ENCODE measurements at regions not wholly inside any gene's neighbourhood (a gene's known extent, or its start where the extent isn't known, plus 50 kb on each side); places are given as distances from the start of the nearest gene placed in this dataset.

- Histone ChIP-seq H3K4me3 (no peak overlapping the region), H3K36me3 (no peaks in the 10 kb centered on the region), H3K4me1 (no peaks in the 10 kb centered on the region), H3K9me3 (no peaks in the 10 kb centered on the region), H3K27ac (no peak overlapping the region), H3K27me3 (no peaks in the 10 kb centered on the region)
- DNase-seq = no peak
- no peak for TF ChIP-seq POLR2A (IDR thresholded peaks at IDR 0.05)
- TF ChIP-seq, protein P1, sequence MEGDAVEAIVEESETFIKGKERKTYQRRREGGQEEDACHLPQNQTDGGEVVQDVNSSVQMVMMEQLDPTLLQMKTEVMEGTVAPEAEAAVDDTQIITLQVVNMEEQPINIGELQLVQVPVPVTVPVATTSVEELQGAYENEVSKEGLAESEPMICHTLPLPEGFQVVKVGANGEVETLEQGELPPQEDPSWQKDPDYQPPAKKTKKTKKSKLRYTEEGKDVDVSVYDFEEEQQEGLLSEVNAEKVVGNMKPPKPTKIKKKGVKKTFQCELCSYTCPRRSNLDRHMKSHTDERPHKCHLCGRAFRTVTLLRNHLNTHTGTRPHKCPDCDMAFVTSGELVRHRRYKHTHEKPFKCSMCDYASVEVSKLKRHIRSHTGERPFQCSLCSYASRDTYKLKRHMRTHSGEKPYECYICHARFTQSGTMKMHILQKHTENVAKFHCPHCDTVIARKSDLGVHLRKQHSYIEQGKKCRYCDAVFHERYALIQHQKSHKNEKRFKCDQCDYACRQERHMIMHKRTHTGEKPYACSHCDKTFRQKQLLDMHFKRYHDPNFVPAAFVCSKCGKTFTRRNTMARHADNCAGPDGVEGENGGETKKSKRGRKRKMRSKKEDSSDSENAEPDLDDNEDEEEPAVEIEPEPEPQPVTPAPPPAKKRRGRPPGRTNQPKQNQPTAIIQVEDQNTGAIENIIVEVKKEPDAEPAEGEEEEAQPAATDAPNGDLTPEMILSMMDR (IDR thresholded peaks at IDR 0.05) = no peak
- intact Hi-C loops (cut with DNase I; ENCODE audit: low total_unique reads) = no loop called here
Measured at GRCh38 chr10:33930079-33930478, 595.6 kb upstream of the NRP1 start.

DNA sequence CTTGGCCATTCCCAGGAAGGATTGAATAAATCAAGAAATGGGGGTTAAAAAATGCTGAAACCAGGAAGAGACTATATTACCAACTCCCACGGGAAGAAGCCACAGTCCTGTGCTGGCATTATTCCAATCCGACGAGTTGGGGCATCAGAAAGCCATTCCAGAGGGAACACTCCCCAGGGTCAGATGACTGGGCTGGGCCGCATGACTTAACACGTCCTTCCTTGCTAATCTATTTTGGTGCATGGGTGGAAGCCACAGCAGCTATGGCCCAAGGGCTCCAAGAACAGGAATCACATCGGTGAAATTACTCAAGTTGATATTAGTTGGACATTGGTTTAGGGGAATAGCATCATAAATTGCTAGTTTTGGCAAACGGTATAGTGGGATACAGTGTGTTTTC, 592.9 kb upstream of the NRP1 start:
- Histone ChIP-seq H3K4me1 (no peaks in the 10 kb centered on the region), H3K27me3 (no peaks in the 10 kb centered on the region), H3K9me3 (no peaks in the 10 kb centered on the region), H3K4me3 (no peak overlapping the region), H3K36me3 (no peaks in the 10 kb centered on the region), H3K27ac (no peak overlapping the region)
- intact Hi-C loops (cut with DNase I; ENCODE audit: low total_unique reads) = no loop called here
- TF ChIP-seq POLR2A (IDR thresholded peaks at IDR 0.05) = no peak
- TF ChIP-seq, protein P1 (IDR thresholded peaks at IDR 0.05) = no peak
- no peak for DNase-seq

DNA sequence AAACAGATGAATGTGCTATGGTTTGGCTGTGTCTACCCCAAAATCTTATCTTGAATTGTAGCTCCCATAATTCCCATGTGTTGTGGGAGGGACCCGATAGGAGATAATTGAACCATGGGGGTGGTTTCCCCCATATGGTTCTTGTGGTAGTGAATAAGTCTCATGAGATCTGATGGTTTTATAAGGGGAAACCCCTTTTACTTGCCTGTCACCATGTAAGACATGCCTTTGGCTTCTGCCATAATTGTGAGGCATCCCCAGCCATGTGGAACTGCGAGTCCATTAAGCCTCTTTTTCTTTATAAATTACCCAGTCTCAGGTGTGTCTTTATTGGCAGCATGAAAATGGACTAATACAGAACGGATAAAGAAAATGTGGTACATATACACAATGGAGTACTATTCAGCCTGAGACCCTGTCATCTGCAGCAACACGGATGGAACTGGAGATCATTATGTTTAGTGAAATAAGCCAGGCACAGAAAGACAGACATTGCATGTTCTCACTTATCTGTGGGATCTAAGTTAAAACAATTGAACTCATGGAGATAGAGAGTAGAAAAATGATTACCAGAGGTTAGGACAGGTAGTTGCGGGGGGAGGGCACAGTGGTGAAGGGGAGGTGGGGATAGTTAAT, 587.6 kb upstream of the NRP1 start:
- H3K36me3 ChIP-seq = no peaks in the 10 kb centered on the region
- H3K27ac ChIP-seq = no peak overlapping the region
- DNase-seq = no peak
- no peaks in the 10 kb centered on the region for H3K4me1 ChIP-seq
- intact Hi-C loops (cut with DNase I; ENCODE audit: low total_unique reads) = no loop called here
- H3K9me3 ChIP-seq = no peaks in the 10 kb centered on the region
- TF ChIP-seq, protein P1 (IDR thresholded peaks at IDR 0.05) = no peak
- no peak for TF ChIP-seq POLR2A (IDR thresholded peaks at IDR 0.05)
- no peak overlapping the region for H3K4me3 ChIP-seq
- H3K27me3 ChIP-seq = no peaks in the 10 kb centered on the region

- Histone ChIP-seq H3K27me3 (no peaks in the 10 kb centered on the region), H3K27ac (no peak overlapping the region), H3K4me3 (no peak overlapping the region), H3K9me3 (no peaks in the 10 kb centered on the region), H3K36me3 (no peaks in the 10 kb centered on the region), H3K4me1 (no peaks in the 10 kb centered on the region)
- DNase-seq = no peak
- TF ChIP-seq, protein P1 (IDR thresholded peaks at IDR 0.05) = no peak
- no peak for TF ChIP-seq POLR2A (IDR thresholded peaks at IDR 0.05)
- intact Hi-C loops (cut with DNase I; ENCODE audit: low total_unique reads) = no loop called here
Measured at GRCh38 chr10:33920351-33920750, 585.9 kb upstream of the NRP1 start.

- no peaks in the 10 kb centered on the region for H3K27me3 ChIP-seq
- no peaks in the 10 kb centered on the region for H3K9me3 ChIP-seq
- DNase-seq = no peak
- no peaks in the 10 kb centered on the region for H3K4me1 ChIP-seq
- no peak for TF ChIP-seq POLR2A (IDR thresholded peaks at IDR 0.05)
- no peak overlapping the region for H3K4me3 ChIP-seq
- no peaks in the 10 kb centered on the region for H3K36me3 ChIP-seq
- H3K27ac ChIP-seq = no peak overlapping the region
- intact Hi-C loops (cut with DNase I; ENCODE audit: low total_unique reads) = no loop called here
Measured at GRCh38 chr10:33919244-33919643, 584.8 kb upstream of the NRP1 start.

All from uterus (tissue), 3 donors.